ENCODE measurements at regions not wholly inside any gene's neighbourhood (a gene's known extent, or its start where the extent isn't known, plus 50 kb on each side); places are given as distances from the start of the nearest gene placed in this dataset.

DNA sequence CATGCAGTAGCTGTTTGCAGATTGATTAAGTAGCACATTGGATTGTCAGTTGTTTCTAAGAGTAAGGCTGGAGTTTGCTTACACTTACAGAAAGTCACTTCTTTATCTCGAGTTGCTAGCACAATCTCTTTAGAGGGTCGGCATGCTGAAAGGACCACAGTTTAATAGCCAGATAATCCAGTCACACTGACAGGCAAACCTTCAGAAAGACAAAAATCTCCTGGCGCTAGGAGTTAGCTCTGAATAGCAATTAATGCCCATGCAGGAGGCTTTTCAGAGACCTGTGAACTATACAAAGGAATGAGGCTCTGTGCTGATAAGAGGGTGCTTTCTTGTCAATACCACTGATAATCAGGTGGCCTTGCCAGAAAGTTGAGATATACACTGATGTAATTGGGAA, 1043.0 kb downstream of the AACS start:
- no peaks in the 10 kb centered on the region for H3K36me3 ChIP-seq
- intact Hi-C loops (cut with DNase I; ENCODE audit: low total_unique reads), result no loop called here
- 15 to 28% (median 17%) methylated on average over 3 of the region's 3 CpGs for WGBS, 5 donors
- DNase-seq, result no peak
- TF ChIP-seq, protein P1, sequence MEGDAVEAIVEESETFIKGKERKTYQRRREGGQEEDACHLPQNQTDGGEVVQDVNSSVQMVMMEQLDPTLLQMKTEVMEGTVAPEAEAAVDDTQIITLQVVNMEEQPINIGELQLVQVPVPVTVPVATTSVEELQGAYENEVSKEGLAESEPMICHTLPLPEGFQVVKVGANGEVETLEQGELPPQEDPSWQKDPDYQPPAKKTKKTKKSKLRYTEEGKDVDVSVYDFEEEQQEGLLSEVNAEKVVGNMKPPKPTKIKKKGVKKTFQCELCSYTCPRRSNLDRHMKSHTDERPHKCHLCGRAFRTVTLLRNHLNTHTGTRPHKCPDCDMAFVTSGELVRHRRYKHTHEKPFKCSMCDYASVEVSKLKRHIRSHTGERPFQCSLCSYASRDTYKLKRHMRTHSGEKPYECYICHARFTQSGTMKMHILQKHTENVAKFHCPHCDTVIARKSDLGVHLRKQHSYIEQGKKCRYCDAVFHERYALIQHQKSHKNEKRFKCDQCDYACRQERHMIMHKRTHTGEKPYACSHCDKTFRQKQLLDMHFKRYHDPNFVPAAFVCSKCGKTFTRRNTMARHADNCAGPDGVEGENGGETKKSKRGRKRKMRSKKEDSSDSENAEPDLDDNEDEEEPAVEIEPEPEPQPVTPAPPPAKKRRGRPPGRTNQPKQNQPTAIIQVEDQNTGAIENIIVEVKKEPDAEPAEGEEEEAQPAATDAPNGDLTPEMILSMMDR (IDR thresholded peaks at IDR 0.05), result no peak
- TF ChIP-seq POLR2AphosphoS5 (IDR thresholded peaks at IDR 0.05), result no peak
- TF ChIP-seq EP300 (IDR thresholded peaks at IDR 0.05), result no peak
- no peak for TF ChIP-seq POLR2A (IDR thresholded peaks at IDR 0.05)
- no peaks in the 10 kb centered on the region for H3K4me1 ChIP-seq
- no peak overlapping the region for H3K4me3 ChIP-seq
- peaks cover 0 to 10% (median 0%) of the 10 kb centered on the region in 4 donors for H3K9me3 ChIP-seq
- H3K27me3 ChIP-seq, result no peaks in the 10 kb centered on the region
- no peak overlapping the region for H3K27ac ChIP-seq

- no peaks in the 10 kb centered on the region for H3K27me3 ChIP-seq
- H3K9me3 ChIP-seq, result peaks cover 0 to under 1% (median 0%) of the 10 kb centered on the region in 4 donors
- TF ChIP-seq POLR2AphosphoS5 (IDR thresholded peaks at IDR 0.05), result no peak
- TF ChIP-seq, protein P1 (IDR thresholded peaks at IDR 0.05), result no peak
- no peak for TF ChIP-seq POLR2A (IDR thresholded peaks at IDR 0.05)
- DNase-seq, result no peak
- H3K4me3 ChIP-seq, result no peak overlapping the region
- H3K27ac ChIP-seq, result no peak overlapping the region
- WGBS, 5 donors, result 80 to 91% (median 86%) methylated on average over 1 of the region's 1 CpG
- H3K36me3 ChIP-seq, result no peaks in the 10 kb centered on the region
- no peaks in the 10 kb centered on the region for H3K4me1 ChIP-seq
- intact Hi-C loops (cut with DNase I; ENCODE audit: low total_unique reads), result no loop called here
These were observed 1046.9 kb downstream of the AACS start for GRCh38 chr12:126112141-126112540.

DNA sequence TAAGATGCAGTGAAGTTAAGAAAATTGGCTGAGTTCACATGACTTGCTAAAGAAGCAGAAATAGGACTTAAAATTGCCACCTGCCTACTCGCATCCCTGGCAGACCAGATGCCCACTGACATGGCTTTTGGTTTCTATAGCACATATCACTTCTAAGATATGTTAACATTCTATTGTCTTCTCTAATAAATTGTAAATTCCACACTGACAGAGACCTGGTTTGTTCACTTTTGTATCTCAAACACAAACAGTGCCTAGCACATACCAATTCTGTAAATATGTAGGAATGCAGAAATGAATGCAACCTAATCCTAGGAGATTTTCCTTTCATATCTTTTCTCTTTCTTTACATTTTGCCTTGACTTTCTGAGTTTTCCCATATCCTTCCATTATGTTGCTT, 1047.6 kb downstream of the AACS start:
- Histone ChIP-seq H3K4me3 (no peak overlapping the region), H3K27ac (no peak overlapping the region), H3K36me3 (no peaks in the 10 kb centered on the region), H3K27me3 (no peaks in the 10 kb centered on the region), H3K4me1 (no peaks in the 10 kb centered on the region), H3K9me3 (no peaks in the 10 kb centered on the region)
- TF ChIP-seq EP300 (IDR thresholded peaks at IDR 0.05), result no peak
- TF ChIP-seq, protein P1 (IDR thresholded peaks at IDR 0.05), result no peak
- no peak for TF ChIP-seq POLR2A (IDR thresholded peaks at IDR 0.05)
- no peak for TF ChIP-seq POLR2AphosphoS5 (IDR thresholded peaks at IDR 0.05)
- WGBS, 5 donors, result 81 to 94% (median 88%) methylated on average over 1 of the region's 1 CpG
- no peak for DNase-seq
- intact Hi-C loops (cut with DNase I; ENCODE audit: low total_unique reads), result no loop called here

DNA sequence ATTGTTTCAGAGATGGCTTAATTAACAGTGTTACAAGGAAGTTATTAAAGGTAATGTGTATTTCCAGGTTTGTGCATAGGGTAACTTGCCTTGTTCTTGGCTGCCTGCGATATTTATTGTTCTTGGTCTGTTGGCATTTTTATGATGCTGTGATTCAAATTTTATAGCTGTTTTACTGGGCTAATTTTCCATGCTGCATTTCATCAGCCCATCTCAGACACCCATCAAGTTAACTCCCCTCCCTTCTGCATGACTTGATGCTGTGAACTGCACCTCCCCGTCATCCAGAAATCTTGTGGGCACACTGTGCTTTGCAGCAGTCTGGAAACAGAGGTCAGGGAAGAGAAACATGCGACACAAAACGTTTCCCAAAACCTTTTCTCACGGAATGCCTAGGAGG, 1049.2 kb downstream of the AACS start:
- Histone ChIP-seq H3K36me3 (no peaks in the 10 kb centered on the region), H3K27ac (no peak overlapping the region), H3K4me3 (no peak overlapping the region), H3K9me3 (no peaks in the 10 kb centered on the region), H3K4me1 (no peaks in the 10 kb centered on the region), H3K27me3 (no peaks in the 10 kb centered on the region)
- 64 to 78% (median 75%) methylated on average over 5 of the region's 5 CpGs for WGBS, 5 donors
- no peak for DNase-seq
- intact Hi-C loops (cut with DNase I; ENCODE audit: low total_unique reads), result no loop called here
- no peak for TF ChIP-seq POLR2A (IDR thresholded peaks at IDR 0.05)
- TF ChIP-seq EP300 (IDR thresholded peaks at IDR 0.05), result no peak
- no peak for TF ChIP-seq POLR2AphosphoS5 (IDR thresholded peaks at IDR 0.05)
- TF ChIP-seq, protein P1 (IDR thresholded peaks at IDR 0.05), result no peak

Data from stomach (tissue), 8 donors.